NCI-H187 treated with DMSO at 0.1 percent for 48 hours (cell line): ENCODE measurements at regions not wholly inside any gene's neighbourhood (a gene's known extent, or its start where the extent isn't known, plus 50 kb on each side); places are given as distances from the start of the nearest gene placed in this dataset.
"Not testable (repeated sequence)": the region's sequence is repeated elsewhere in the genome, so short reads cannot be mapped to it uniquely, and the experiment has no call there.

Source experiments
- DNase-seq: peaks from one replicate; lab custom pipeline; 2025; lab: John Stamatoyannopoulos, UW

DNA sequence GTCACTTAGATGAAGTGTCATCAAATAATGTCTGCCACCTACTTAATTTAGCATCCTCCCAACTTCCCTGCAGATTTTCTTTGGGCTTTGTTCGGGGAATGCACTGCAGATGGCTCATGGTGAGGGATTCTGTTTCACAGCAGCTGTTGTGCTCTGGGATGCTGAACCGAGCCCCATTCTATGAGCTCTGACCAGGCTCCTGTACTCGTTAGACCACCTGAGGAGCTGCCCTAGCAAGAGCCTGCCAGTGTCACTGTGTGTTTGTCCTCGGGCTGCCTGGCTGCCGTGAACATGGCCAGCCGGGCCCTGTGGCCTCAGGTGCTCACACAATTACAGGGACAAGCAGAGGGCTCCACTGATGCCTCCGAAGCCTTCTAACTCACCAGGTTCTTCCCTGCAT is 238.8 kb upstream of the ECI2 start:
- no peak for DNase-seq

GRCh38 chr6:4372866-4373265 is 237.5 kb upstream of the ECI2 start:
- no peak for DNase-seq

- DNase-seq, result no peak
Observed at GRCh38 chr6:4371207-4371921, 236.0 kb upstream of the ECI2 start.

GRCh38 chr6:4370066-4370465 is 234.7 kb upstream of the ECI2 start:
- DNase-seq, result no peak

DNA sequence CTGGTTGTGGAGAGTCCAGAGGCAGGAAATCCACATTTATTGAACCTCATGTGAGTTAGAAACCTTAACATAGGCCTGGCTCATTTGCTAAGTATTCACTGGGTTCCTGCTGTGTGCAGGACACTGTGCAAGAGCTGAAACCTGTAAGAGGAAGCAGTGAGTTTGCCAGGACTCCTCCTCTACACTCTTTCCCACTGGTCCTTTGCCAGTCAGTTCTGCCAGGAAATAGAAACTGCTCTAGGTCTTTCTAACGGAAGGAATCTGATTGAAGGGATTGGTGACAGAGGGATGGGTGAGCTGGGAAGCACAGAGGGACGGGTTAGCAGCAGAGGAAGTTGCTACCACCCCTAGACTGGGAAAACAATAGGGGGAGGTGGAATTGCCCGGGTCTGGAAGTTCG is 234.2 kb upstream of the ECI2 start:
- DNase-seq, result no peak

GRCh38 chr6:4368649-4369048 is 233.3 kb upstream of the ECI2 start:
- DNase-seq, result no peak

GRCh38 chr6:4367643-4368042 is 232.3 kb upstream of the ECI2 start:
- DNase-seq, result no peak

GRCh38 chr6:4366635-4367395 is 231.4 kb upstream of the ECI2 start:
- DNase-seq, result no peak

DNA sequence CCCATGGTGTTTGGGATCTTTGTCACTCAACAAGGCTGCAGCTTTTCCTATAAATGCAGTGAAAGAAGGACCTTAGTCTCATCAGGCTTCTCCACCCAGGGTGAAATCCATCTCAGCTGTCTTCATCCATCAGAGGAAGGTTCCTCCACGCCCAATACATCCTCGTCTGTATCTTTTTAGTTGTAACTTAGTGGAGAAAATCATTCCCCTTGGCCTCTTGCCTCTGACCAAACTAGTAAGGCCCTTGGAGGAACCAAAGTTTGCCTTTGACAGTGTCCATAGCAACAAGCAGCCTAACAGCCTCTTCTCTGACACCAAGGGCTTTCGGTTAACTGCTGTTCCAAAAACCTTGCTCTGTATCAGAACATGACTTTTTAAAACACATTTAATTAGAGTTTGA is 230.3 kb upstream of the ECI2 start:
- DNase-seq, result no peak

- DNase-seq, result no peak
Observed at GRCh38 chr6:4364711-4365110, 229.3 kb upstream of the ECI2 start.

- DNase-seq, result no peak
Observed at GRCh38 chr6:4364172-4364571, 228.8 kb upstream of the ECI2 start.

GRCh38 chr6:4363656-4364055 is 228.3 kb upstream of the ECI2 start:
- DNase-seq, result no peak

DNA sequence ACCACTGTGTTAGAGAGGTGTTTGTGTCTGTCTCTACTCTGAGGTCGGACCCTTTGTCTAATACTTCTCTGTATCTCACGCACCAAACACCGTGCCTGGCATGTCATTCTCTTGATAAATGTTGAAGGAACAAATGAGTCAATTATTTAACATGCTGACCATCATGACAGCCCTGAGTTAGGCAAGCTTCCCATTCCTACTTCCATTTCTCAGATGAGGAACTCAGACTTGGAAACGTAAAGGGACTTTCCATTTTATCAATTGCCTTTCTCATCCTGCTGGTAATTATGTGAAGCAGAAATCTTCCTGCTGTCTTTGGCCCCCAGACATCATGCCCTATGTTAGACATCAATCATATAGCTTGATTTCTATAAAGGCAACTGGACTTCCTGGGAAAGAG is 227.0 kb upstream of the ECI2 start:
- DNase-seq, result no peak

DNA sequence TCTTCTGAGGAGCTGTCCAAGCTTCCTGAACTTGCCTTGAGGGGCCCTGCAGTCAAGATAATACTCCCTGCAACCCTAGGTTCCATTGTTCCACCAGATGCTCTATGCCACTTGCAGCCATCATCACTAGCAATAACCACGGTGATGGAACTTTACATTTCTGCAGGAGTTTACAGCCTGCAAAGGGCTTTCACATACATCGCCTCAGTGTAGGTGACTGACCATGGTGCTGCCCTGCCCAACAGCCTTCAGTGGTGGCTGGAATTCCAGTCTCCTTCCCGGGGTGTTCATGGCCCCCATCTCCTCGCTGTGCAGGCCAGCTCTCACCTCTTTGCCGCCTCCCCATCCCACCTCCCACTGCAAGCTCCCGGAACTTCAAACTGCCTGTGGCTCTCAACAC is 225.5 kb upstream of the ECI2 start:
- DNase-seq, result no peak

DNA sequence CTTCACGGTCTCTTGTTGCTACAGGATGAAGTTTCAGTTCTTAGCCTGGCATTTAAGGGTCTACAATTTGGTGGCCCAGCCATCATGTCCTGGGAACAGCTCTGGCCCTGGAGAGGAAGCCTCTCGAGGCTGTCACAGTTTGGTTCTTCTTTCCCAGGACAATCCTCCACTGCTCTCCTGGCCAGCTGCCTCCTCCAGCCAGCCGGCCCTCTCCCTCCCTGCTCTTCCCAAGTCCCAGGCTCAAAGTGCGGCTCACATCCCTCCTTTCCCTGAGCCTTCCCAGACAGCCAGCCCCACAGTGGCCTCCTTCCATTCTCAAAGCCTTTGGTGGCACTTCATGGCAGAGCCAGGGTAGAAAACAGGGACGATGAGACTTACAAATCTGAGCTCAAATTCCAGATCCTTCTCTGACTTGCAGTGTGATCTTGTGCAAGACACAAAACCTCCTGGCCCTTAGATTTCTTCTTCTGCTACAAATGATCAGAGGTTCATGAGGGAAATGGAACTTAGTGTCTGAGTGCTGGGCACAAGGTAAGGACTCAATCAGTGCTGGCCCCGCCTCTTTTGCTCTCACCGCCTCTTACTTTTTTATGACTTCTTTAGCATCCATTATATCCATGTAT is 223.8 kb upstream of the ECI2 start:
- no peak for DNase-seq

DNA sequence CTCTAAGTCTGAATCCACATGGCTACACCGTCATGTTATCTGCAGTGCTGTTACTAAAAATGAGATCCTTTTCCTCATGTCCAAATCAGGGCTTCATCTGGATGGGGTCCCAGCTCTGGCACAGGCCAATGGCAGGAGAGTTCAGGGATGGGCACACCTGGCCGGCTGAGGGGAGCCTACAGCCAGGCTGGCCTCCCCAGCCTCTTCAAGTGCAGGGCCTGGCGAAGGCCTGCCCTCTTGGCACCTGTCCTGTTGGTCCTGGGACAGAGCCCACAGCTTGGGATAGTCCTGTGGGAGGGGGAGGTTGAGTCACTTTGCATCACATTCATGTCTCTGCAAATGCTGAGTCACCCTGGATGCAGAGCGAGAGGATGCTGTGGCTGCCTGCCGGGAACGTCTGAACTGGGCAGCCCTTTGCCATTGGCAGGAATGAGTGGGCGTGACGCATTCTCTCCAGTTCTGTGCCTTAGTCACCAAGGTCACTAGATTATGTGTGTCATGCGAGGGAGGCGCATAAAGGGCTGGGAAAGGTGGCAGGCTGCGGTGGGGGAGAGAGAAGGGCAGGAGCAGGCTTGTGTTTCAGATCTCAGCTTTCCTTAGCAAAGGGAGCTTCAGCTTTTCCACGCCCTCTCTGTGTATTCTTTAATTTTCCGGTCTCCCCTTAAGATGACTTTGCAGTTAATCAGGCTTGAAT is 223.2 kb upstream of the ECI2 start:
- no peak for DNase-seq

DNA sequence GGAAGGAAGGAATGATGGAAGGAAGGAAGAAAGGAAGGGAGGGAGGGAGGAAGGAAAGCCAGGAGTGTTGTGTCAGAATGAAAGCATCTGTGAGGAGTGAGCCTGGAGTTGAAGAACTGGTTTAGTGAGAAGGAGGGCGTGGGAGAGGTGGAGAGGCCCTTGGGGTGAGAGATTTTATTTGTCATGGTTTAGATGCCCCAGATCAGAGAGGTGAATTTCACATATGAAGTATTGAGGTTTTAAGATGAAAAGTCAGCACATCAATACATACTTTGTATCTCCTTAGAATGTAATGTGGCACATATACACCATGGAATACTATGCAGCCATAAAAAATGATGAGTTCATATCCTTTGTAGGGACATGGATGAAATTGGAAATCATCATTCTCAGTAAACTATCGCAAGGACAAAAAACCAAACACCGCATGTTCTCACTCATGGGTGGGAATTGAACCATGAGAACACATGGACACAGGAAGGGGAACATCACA is 222.3 kb upstream of the ECI2 start:
- DNase-seq, result not testable (repeated sequence)

GRCh38 chr6:4356899-4357659 is 221.7 kb upstream of the ECI2 start:
- DNase-seq, result no peak

DNA sequence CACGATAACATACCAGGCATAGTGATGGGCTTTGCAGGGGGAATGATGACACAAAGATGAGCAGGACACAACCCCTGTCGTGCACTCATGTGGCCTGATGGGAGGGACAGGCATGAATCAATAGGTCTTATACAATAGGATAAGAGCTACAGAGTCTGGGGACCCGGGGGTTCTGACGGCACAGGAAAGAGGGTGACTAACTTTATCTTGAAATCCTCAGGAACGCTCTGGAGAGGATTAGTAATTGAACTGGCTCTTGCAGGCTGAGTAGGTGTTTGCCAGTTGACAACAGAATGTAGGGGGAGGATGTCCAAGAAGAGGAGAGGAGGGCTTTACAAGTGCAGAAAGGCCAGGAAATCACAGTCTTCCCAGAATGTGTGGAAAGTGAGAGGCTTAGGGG is 219.9 kb upstream of the ECI2 start:
- DNase-seq, result no peak

- no peak for DNase-seq
Observed at GRCh38 chr6:4354181-4354580, 218.8 kb upstream of the ECI2 start.

DNA sequence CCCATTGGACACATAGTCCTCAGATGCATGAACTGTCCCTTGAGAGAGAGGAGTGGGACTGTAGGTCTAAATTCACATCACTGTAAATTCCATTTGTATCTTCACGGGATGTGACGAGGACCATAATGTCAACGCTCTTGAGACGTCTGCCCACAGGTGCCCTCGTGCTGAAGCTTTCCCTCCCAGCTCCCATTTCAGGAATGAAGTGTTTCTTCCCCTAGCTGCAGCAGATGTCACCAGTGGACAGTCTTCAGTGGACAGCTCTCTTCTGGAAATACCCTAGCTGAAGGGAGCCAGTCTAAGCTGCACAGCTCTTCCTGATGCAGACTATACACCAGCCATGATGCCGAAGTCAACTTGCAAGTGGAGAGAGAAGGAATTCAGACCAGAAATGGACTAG is 217.4 kb upstream of the ECI2 start:
- no peak for DNase-seq

DNA sequence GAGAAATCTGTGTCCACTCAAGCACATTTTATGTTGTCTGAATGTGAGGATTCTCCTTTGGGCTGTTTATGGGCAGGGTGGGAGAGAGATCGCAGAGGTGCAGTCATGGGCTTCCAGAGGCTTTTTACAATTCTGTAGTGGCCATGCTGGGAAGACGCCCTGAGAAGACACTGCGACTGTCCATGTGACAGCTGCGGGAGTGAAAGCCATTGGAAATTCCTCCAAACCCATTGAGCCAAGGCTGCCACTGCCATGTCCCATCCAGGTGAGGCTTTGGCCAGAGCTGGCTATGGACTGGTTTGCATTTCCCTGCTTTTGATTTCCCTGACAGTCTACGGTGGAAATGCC is 216.9 kb upstream of the ECI2 start:
- DNase-seq, result no peak
